DOHH2 (cell line): ENCODE measurements at regions not wholly inside any gene's neighbourhood (a gene's known extent, or its start where the extent isn't known, plus 50 kb on each side); places are given as distances from the start of the nearest gene placed in this dataset.

Source experiments
- EZH2phosphoT487 ChIP-seq: fragments of 200-600 bp; sonication (generic); IDR thresholded peaks from 2 replicates; pipeline ENCODE4 v1.6.1; 2017; ENCODE audit warnings: borderline replicate concordance, mild to moderate bottlenecking, antibody characterized with exemption, low read length, moderate library complexity, mixed read lengths
- TF ChIP-seq, protein P1 (sequence below): fragments of 200-600 bp; sonication (generic); IDR thresholded peaks from one replicate; pipeline ENCODE4 v1.5.1; 2014; ENCODE audit warnings: antibody characterized with exemption, mild to moderate bottlenecking, low read depth, low read length; ENCODE audit not compliant: poor library complexity, severe bottlenecking

DNA sequence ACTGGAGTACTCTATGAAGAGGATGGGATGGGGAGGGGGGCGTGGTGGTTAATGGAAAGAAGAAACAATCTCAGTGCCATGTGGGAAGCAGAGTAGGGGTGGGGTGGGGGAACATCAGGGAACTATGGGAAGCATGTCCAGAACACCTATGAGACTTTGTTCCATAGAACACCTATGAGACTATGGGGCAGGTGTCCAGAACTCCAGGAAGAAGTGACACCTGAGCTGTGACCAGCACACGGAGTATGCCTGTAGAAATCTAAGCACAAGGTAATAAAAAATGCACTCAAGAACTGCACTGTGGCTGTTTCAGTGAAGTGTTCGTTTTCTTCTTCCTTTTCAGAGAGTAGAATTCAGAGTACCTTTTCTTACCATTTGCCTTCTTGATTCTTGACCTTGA lies 704.8 kb upstream of the TENM3 start:
- TF ChIP-seq, protein P1, sequence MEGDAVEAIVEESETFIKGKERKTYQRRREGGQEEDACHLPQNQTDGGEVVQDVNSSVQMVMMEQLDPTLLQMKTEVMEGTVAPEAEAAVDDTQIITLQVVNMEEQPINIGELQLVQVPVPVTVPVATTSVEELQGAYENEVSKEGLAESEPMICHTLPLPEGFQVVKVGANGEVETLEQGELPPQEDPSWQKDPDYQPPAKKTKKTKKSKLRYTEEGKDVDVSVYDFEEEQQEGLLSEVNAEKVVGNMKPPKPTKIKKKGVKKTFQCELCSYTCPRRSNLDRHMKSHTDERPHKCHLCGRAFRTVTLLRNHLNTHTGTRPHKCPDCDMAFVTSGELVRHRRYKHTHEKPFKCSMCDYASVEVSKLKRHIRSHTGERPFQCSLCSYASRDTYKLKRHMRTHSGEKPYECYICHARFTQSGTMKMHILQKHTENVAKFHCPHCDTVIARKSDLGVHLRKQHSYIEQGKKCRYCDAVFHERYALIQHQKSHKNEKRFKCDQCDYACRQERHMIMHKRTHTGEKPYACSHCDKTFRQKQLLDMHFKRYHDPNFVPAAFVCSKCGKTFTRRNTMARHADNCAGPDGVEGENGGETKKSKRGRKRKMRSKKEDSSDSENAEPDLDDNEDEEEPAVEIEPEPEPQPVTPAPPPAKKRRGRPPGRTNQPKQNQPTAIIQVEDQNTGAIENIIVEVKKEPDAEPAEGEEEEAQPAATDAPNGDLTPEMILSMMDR: no peak
- TF ChIP-seq EZH2phosphoT487: no peak
